Adrenal gland (tissue), 9 donors: ENCODE measurements at regions not wholly inside any gene's neighbourhood (a gene's known extent, or its start where the extent isn't known, plus 50 kb on each side); places are given as distances from the start of the nearest gene placed in this dataset.

ENCODE experiments used
- DNase-seq, 7 donors: peaks; one replicate each; pipeline ENCODE4 v3.0.0-alpha.2; 2019 to 2020
- H3K27ac ChIP-seq, 5 donors: fragments of 200-600 bp; sonication (generic) in 4 of 5; 1 replicate in 3 of 5; 2 replicates in 2 of 5; pipeline versions ENCODE4 v1.5.1 to v1.8.0; 2016 to 2020; ENCODE audit warnings: mild to moderate bottlenecking in 1 of 5
- H3K27me3 ChIP-seq: fragments of 200-600 bp; 2 replicates; pipeline ENCODE4 v1.8.0; 2021
- H3K36me3 ChIP-seq, 2 donors: fragments of 200-600 bp; replicated peaks in 1 of 2; 1 replicate in 1 of 2; 2 replicates in 1 of 2; pipeline versions ENCODE4 v1.5.1 to v1.8.0; 2018 to 2022
- H3K4me1 ChIP-seq, 2 donors: fragments of 200-600 bp; replicated peaks in 1 of 2; 1 replicate in 1 of 2; 2 replicates in 1 of 2; pipeline versions ENCODE4 v1.5.1 to v1.8.0; 2018 to 2021
- H3K4me3 ChIP-seq, 4 donors: fragments of 200-600 bp; sonication (generic) in 3 of 4; one replicate each; pipeline ENCODE4 v1.5.1; 2016 to 2018
- H3K9me3 ChIP-seq, 3 donors: fragments of 200-600 bp; sonication (generic) in 1 of 3; replicated peaks in 1 of 3; 1 replicate in 2 of 3; 2 replicates in 1 of 3; pipeline versions ENCODE4 v1.5.1 to v1.8.0; 2016 to 2021
- POLR2A ChIP-seq, 2 donors: fragments of 450-650 bp; IDR thresholded peaks; one replicate each; pipeline ENCODE4 v1.6.1; 2017; ENCODE audit warnings: antibody characterized with exemption in 2 of 2, mild to moderate bottlenecking in 2 of 2, moderate library complexity in 1 of 2
- WGBS, 4 donors: extraction: QIAGEN DNeasy Blood & Tissue Kit in 2 of 4; methylation state at CpG; one replicate each; pipeline versions ENCODE4 v1.1.5 to v1.1.7; 2013 to 2017; 5-methylcytosine and 5-hydroxymethylcytosine counted together
- intact Hi-C, 2 donors: fragments of 100-400 bp; cut with DNase I; formaldehyde crosslinking; loops; one replicate each; pipeline versions ENCODE4 v1.14.1 to v1.15.0; 2022 to 2023
- TF ChIP-seq, protein P1 (sequence below), 6 experiments: fragments of 450-650 bp in 4 of 6; fragments of 200-600 bp in 2 of 6; sonication (generic) in 1 of 6; IDR thresholded peaks; 1 replicate in 5 of 6; 2 replicates in 1 of 6; pipeline versions ENCODE4 v1.5.1 to v1.8.0; 2016 to 2021; ENCODE audit warnings: antibody characterized with exemption in 6 of 6, mild to moderate bottlenecking in 2 of 6, moderate library complexity in 1 of 6
- donor health status: healthy with polysubstance abuse.
- donor health status: Bipolar disorder and iron deficiency.
- donor health status: DM: yes; HTN: yes; CAD: no.
- donor health status: DM: no; HTN: no; CAD: no.
- donor health status: DM: no; HTN: no; CAD: no.

DNA sequence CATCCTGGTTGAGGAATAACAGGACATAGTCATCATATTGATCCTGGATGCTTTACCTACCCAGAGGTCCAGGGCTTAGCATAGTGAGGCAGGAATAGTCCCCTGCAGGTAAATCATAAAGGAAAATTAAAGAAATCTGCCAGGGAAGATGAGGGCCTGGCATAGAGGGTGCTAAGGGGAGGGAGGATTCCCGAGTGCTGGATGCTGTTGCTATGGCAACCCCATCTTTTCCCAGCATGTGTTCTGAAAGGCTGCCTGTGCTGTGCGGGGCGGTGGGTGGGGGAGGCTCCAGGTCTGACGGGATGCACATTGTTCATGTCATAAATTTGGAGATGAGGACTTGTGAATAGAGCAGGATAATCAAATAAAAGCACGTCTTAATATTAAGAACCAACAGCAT lies 212.6 kb upstream of the PCSK2 start:
- no peaks in the 10 kb centered on the region for H3K27me3 ChIP-seq
- WGBS, 4 donors: 16 to 36% (median 32%) methylated on average over 5 of the region's 5 CpGs
- TF ChIP-seq, protein P1, sequence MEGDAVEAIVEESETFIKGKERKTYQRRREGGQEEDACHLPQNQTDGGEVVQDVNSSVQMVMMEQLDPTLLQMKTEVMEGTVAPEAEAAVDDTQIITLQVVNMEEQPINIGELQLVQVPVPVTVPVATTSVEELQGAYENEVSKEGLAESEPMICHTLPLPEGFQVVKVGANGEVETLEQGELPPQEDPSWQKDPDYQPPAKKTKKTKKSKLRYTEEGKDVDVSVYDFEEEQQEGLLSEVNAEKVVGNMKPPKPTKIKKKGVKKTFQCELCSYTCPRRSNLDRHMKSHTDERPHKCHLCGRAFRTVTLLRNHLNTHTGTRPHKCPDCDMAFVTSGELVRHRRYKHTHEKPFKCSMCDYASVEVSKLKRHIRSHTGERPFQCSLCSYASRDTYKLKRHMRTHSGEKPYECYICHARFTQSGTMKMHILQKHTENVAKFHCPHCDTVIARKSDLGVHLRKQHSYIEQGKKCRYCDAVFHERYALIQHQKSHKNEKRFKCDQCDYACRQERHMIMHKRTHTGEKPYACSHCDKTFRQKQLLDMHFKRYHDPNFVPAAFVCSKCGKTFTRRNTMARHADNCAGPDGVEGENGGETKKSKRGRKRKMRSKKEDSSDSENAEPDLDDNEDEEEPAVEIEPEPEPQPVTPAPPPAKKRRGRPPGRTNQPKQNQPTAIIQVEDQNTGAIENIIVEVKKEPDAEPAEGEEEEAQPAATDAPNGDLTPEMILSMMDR (IDR thresholded peaks at IDR 0.05): no peak
- TF ChIP-seq POLR2A (IDR thresholded peaks at IDR 0.05): no peak
- H3K4me3 ChIP-seq: no peak overlapping the region
- H3K9me3 ChIP-seq: no peaks in the 10 kb centered on the region
- no peak for DNase-seq
- H3K4me1 ChIP-seq: no peaks in the 10 kb centered on the region
- intact Hi-C loops: no loop called here
- H3K27ac ChIP-seq: no peak overlapping the region
- no peaks in the 10 kb centered on the region for H3K36me3 ChIP-seq

DNA sequence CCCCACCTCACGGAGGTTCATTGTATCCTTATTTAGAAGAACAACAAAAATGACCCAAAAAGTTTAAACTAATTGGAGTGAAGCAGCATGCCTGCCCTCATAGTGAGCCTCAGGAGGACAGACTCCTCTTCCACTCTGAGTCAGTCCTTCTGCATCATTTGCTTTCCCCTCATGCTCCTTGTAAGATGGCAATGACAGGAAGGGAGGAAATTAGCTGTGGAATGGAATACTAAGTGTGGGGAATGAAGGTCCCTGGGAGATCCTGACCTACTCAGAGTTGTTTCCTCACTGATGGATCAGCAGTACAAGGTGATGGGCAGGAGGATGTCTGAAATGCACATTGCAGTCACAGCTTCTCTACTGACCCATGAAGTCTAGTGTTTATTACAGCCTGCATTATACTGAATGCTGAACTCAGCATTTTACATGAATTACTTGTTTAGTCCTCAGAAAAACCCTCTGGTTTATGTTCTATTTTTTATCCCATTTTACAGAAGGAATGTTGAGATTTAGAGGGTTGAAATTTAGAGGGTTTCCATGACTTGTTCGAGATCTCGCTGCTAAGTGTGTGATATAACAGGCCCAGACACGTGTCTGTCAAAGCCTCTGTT lies 212.0 kb upstream of the PCSK2 start:
- no peaks in the 10 kb centered on the region for H3K9me3 ChIP-seq
- H3K36me3 ChIP-seq: no peaks in the 10 kb centered on the region
- DNase-seq: no peak
- H3K4me3 ChIP-seq: no peak overlapping the region
- intact Hi-C loops: no loop called here
- H3K4me1 ChIP-seq: no peaks in the 10 kb centered on the region
- H3K27me3 ChIP-seq: no peaks in the 10 kb centered on the region
- 54 to 78% (median 72%) methylated on average over 4 of the region's 4 CpGs for WGBS, 4 donors
- no peak overlapping the region for H3K27ac ChIP-seq
- TF ChIP-seq POLR2A (IDR thresholded peaks at IDR 0.05): no peak
- TF ChIP-seq, protein P1 (IDR thresholded peaks at IDR 0.05): no peak

DNA sequence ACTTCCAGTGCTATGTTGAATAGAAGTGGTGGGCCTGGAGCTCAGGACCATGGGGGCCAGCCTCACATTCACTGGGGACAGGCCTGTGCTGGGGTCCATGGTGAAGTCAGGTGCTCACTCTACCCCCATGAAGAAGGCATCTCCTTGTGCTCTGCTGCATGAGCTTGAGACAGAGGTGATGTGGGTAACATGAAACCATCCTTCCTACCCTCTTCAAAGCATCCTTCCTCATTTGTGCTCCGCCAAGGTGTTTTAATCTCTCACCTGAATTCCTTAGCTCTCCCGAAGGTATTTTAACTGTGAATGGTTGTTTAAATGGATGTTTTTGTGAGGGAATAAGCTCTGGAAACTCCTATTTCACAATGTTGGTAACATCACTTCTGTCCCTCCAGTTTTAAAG lies 209.6 kb upstream of the PCSK2 start:
- Histone ChIP-seq H3K4me1 (no peaks in the 10 kb centered on the region), H3K27me3 (no peaks in the 10 kb centered on the region), H3K36me3 (no peaks in the 10 kb centered on the region), H3K9me3 (no peaks in the 10 kb centered on the region), H3K4me3 (no peak overlapping the region), H3K27ac (no peak overlapping the region)
- intact Hi-C loops: no loop called here
- WGBS, 4 donors: 50 to 74% (median 61%) methylated on average over 2 of the region's 2 CpGs
- no peak for DNase-seq
- TF ChIP-seq POLR2A (IDR thresholded peaks at IDR 0.05): no peak
- TF ChIP-seq, protein P1 (IDR thresholded peaks at IDR 0.05): no peak

DNA sequence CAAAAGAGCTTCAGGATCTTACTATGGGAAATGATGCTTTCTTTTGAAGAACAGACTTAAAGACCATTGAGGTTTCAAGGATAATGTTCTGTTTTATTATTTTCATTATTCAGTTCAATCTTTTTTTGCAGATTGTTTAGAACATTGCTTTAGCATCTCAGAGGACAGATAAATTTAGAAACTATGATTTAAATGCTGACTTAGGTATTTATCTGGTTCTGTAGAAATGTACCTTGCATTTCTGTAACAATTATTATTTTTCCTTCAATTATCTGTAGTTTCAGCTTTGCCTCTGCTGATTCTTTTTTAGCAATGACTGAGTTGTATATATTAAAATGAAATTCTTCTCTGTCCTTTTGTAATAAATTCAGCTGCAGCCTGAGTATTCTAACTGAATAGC lies 205.4 kb upstream of the PCSK2 start:
- intact Hi-C loops: no loop called here
- no peak for TF ChIP-seq POLR2A (IDR thresholded peaks at IDR 0.05)
- TF ChIP-seq, protein P1 (IDR thresholded peaks at IDR 0.05): no peak
- H3K27ac ChIP-seq: no peak overlapping the region

More for the DNA sequence above, 205.4 kb upstream of the PCSK2 start:
- no peaks in the 10 kb centered on the region for H3K9me3 ChIP-seq
- no peaks in the 10 kb centered on the region for H3K36me3 ChIP-seq
- H3K27me3 ChIP-seq: no peaks in the 10 kb centered on the region
- H3K4me1 ChIP-seq: no peaks in the 10 kb centered on the region
- no peak for DNase-seq
- H3K4me3 ChIP-seq: no peak overlapping the region
